ENCODE measurements at regions not wholly inside any gene's neighbourhood (a gene's known extent, or its start where the extent isn't known, plus 50 kb on each side); places are given as distances from the start of the nearest gene placed in this dataset.

DNA sequence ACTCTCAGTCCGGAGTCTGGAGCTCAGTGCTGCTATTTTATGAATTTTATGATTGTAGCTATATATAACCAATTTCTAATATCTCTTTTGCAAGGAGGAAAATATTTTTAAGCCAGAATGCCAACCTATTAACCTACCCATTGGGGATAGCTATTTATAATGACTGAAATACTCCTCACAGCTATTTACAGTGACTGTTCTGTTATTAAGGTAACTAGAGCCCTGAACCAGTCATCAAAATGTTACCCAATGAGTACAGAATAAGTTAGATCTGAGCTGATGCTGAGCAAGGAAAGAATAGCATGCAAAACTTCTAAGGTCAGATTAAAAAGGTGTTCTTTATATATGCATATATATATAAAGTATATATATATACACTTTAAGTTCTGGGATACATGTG is 79.6 kb upstream of the PPP2R3A start:
- DNase-seq = no peak

DNA sequence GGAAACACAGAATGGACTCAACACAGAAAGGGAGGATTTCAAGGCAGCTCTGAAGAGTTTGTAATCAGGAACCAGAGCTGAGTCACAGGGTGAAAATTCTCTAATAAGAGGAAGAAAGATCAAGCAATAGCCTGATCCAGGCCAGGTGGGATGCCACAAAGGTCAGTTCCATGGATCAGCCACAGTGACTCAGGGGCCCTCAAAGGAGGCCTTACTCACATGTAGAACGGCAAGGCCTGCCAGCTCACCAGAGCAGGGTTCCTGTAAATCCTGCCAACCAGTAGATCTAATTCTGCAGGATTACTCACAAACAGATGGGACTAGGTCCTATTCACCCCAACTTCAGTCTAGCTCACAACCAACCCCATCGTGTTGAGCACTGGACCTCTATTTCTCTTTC is 78.3 kb upstream of the PPP2R3A start:
- no peak for DNase-seq

DNA sequence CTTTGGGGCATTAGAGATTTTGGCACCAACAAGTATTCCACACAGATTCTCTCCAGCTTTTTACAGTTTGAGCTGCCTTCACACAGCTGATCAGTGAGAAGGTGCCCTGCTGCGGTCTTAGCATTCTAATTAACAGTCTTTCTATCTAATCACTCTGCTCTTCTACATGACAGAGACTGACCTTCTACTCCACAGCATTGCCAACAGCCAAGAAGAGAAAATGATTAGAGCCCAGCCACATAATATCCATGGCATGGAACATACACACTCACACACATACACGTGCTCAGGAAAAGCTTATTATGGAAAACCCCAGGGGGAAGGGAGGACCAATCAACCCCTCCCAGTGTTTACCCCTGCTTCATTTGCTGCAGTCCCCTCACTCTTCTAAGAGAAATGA is 76.1 kb upstream of the PPP2R3A start:
- no peak for DNase-seq

DNA sequence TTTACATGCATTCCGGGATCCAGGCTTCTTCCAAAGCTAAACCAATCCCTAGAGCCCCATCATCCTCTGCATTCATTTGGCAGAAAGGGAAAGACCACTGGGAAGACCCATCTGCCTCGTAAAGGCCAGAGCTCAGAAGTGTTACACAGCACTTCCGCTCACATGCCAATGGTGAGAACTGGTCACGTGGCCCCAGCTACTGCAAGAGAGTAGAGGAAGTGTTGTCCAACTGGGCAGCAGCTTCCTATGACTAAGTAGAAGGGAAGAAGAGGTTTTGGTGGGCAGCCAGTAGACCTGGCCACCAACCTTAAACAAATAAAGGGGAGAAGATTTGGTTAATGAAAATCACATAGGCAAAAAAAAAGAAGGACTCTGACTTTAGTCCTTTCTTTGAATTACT is 74.4 kb upstream of the PPP2R3A start:
- no peak for DNase-seq

DNA sequence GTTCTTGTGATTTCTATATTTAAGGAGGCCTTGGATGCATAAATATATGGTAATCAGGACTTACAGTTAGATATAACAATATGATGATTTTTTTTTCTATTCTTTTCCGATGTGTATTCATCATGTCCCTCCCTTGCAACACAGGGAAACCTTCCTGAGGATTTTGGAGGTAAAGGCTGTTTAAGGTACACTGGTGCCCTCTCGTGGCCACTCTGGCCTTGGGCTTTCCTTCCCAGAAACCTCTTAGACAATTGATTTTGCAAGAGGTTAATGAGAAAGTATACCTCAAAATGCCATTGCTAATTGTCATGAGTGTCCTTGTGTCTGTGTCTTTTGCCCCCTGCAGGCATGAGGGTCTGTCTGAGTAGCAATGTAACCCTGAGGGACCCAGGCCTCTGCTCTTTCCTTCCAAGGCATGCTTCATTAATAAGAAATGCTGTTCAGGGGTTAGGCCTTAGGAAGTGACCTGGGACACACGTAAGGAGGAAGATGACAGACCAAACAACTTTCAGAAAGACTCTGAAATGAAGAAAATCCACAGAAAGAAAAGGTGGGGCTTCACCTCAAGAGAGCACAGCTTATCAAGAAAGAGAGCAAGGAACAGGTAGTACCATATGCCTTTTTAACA is 70.3 kb upstream of the PPP2R3A start:
- peak; percentile 79 for DNase-seq

DNA sequence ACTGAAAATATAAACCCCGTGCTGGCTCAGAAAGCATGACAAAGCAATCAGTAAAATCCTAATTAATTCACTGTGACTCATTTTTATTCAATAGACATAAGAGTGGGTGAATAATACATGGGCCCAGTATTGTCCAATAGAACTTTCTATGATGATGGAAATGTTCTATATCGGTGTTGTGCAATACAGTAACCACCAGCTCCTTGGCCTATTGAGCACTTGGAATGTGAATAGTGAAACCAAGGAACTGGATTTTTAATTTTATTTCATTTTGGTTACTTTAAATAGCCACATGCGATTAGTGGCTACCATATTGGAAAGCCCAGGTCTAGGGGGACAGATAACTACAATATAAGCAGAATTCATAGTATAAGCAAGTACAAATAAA is 69.8 kb upstream of the PPP2R3A start:
- DNase-seq = no peak

DNA sequence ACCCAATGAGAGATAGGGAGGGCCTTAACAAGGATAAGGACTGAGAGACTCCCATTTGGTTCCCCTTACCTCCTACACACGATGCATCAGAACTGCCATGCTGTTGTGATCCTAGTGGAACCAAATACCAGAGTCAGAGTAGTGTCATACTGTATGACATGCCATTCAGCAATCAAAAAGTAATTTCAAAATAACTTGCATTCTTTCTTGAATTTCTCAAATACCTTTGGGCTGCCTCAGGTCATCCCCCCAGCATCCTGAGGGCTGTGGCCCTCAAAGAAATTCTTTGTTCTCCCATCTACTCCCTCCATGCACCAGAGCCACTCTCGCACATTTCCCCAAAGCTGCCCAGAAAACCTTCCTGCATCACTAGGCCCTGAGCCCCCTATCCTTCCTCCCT is 68.9 kb upstream of the PPP2R3A start:
- no peak for DNase-seq

DNA sequence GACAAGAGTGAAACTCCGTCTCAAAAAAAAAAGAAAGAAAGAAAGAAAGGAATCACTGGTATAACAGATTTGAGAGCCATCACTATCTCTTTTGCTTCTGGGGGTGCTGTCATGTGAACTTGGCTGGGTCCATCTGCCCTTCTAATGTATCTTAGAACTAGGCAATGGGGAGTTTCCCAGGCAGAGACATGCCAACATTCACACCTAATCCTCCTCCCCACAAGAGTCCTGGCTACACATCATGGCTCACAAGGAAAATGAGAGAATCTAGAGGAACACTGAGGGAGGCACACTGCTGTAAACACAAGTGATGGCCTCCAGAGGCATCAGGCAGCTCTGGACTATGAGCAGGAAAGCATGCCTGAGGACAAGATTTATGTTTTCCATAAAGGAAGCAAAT is 67.8 kb upstream of the PPP2R3A start:
- no peak for DNase-seq

DNA sequence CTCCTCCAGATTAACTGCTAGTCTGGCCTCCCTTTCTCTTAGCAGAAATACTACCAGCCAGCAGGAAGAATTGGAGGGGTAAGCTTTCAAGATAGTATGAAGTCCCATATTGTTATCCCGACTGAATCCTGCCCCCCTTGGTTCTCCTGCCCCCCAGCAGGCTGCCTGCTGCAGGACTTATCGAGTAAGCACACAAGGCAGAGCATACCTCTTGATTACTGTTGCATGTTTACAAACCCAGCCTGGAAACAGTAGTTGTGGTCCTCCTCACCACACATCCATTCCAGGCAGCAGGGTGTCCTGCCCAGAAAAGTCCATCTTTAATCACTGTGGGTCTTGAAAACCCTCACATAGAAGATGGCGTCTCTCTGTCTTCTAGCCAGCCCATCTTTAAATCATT is 66.8 kb upstream of the PPP2R3A start:
- DNase-seq = no peak

DNA sequence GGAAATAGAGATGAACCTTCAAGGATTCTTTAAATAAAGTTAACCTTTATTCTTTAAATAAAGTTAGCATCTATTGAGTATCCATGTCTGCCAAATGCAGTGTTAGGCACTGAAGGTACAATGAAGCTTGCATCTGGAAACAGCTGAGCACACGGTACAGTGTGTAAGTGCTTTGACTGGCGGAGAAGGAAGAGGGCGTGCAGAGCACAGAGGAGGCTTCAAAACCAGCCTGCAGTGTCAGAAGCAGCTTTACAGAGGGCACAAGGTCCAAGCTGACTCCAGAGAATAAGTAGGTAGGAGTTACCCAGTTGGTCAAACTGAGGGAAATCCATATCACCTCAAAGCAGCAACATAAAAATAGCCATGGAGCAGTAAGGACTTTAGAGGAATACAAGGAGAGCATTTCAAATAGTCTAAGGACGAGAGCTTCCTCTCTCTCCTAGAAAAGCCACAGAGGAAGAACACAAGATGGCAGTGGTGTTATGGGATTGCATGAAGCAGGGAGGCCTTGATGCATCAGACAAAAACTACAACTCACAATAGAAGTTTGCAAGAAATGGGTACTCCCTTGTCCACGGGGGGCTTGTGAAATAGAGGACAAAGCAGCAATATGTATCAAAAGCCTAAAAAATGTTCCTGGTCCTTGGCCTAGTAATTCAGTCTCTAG is 60.3 kb upstream of the PPP2R3A start:
- DNase-seq = no peak

DNA sequence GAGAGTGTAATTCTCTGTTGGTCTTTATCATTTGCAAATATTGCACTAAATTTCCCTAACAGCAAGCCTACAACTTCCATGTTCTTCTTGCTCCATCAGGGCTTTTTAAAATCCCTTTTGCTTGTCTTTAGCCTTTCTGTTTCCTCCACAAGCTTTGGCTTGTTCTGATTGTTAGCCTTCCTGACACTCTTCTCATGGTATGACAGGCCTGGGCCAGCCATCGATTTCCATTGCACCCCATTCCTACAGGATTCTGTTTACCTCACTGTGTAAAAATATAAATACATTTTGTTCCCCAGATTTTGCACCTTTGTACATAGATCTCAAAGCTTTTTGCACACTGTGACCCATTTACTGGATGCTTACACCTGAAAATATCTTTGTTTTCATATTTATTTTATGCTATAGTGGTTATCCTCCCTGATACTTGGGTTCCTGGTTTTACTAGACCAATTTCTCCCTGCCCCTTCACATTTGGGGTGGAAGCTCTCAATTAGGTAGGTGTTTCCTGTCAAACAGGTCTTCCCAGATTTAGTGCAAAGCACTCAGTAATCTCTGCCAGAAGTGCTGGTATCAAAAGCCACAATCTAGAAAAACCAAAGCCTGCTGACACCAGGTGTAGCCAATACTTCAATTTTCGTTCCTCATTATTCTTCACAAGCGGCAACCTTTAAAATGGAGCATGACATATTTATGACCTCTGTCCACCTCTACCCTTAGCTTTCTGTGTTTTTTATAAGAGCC is 57.9 kb upstream of the PPP2R3A start:
- peak; percentile 64 for DNase-seq

DNA sequence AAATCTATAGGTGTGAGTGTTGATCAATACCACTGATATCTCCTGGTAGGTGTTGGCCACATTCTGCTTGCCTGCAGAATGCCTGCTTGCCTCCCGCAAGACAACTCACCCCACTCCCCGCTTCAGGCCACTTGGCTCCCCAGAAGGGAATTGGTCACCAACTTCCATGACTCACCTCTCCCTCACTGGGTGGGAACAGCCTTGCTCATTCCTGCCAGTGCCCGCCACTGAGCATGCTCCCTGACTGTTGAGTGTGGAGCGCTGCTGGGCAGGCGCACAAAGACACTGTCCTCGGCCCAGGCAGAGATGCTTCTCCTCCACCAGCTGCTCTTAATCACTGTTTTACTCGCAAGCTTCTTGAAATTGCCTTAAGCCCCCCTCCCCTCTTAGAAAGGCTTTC is 57.3 kb upstream of the PPP2R3A start:
- no peak for DNase-seq

DNA sequence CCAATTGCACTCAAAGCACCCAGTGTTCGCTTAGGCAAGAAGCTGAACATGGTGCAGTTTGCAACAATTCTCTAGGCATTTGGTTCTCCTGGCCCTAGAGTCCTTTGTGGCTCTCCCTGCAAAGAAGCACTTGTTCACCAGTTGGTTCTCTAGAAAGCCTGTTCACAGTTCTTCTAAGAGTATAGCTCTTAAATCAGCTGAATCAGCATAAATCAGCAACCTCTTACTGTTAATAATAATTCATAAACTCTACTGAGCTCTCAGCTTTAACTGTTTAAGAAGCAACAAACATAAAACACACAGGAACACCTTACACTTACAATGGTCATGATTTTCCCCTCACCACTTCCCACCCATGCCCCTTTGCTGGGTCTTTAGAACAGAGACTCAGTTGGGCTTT is 56.8 kb upstream of the PPP2R3A start:
- no peak for DNase-seq

DNA sequence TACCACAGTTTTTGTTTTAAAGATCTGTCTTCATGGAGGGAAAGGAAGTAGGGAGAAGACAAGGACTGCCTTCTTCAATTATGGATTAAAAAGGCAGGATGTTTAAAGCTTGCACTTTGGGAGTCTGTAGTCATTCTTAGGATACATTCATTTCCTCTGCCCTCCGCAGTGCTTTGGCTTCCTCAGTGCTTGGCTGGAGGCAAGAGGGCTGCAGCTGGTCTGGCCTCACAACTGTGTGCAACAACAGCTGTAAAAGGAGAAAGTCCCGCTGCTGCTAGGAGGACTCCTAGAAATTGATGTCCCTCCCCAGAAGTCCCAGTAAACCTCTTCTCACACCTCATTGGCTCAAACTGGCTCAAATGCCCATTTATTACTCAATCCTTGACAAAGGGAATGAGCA is 54.4 kb upstream of the PPP2R3A start:
- no peak for DNase-seq

DNA sequence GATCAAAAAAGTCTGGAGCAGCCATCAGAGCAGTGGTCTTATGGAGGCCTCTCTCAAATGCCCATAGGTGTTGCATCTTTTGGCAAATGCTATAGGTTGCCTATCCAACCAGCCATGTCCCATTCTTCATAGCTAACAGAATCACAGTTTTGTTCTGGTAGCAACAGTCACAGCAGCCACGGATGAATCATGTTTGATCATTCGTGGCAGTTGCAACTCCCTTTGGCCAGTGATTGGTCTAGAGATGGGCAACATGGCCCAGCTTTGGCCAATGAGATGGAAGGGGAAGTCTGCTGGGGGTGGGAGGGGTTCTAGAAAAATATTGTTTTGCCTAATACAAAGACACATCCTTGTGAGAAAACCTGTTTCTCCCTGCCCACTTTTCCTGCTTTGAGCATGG is 50.3 kb upstream of the PPP2R3A start:
- DNase-seq = no peak

Data from NCI-H774 (cell line).